ENCODE measurements at regions not wholly inside any gene's neighbourhood (a gene's known extent, or its start where the extent isn't known, plus 50 kb on each side); places are given as distances from the start of the nearest gene placed in this dataset.
"Not testable (repeated sequence)": the region's sequence is repeated elsewhere in the genome, so short reads cannot be mapped to it uniquely, and the experiment has no call there.

DNA sequence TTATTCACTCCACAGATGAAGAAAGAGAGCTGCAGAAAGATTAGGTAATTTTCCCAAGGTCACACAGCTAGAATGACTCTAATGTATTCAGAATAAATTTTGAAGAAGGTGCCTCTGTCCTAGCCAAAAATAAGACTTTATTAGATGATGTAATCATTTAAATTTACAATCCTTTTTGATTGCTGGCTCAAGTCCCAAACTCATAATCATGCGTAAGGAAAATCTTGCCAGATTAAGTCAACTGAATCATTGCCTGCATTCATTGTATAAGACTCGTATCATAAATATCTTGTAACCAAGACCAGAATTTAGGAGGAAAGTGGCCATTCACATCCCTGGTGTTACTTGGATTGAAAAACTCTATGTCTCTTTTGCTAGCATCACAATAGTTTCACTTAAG lies 53.1 kb upstream of the STK39 start:
- peak; percentile 38 for DNase-seq (ENCODE audit: low read depth)

DNA sequence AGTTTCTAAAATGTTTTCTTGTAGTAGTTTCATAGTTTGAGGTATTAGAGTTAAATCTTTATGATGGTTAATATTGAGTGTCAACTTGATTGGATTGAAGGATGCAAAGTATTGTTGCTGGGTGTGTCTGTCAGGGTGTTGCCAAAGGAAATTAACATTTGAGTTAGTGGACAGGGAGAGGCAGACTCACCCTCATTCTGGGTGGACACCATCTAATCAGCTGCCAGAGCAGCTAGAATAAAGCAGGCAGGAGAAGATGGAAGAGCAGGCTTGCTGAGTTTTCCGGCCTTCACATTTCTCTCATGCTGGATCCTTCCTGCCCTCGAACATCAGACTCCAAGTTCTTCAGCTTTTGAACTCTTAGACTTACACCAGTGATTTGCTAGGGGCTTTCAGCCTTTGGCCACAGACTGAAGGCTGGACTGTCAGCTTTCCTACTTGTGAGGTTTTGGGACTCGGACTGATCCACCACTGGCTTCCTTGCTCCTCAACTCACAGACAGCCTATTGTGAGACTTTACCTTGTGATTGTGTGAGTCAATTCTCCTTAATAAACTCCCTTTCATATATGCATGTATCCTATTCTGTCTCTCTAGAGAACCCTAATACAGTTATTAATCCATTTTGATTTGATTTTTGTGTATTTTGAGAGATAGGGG lies 56.8 kb upstream of the STK39 start:
- DNase-seq (ENCODE audit: low read depth) = no peak

DNA sequence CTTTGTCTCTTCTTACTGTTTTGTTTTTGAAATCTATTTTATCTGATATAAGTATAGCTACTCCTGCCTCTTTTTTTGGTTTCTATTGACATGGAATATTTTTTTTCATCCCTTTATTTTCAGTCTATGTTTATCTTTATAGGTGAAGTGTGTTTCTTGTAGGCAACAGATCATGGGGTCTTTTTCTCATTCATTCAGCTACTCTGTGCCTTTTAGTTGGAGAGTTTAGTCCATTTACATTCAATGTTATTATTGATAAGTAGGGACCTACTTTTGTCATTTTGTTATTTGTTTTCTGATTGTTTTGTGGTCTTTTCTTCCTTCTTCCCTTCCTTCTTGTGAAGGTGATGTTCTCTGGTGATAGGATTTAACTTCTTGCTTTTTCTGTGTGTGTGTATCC lies 60.0 kb upstream of the STK39 start:
- no peak for DNase-seq (ENCODE audit: low read depth)

DNA sequence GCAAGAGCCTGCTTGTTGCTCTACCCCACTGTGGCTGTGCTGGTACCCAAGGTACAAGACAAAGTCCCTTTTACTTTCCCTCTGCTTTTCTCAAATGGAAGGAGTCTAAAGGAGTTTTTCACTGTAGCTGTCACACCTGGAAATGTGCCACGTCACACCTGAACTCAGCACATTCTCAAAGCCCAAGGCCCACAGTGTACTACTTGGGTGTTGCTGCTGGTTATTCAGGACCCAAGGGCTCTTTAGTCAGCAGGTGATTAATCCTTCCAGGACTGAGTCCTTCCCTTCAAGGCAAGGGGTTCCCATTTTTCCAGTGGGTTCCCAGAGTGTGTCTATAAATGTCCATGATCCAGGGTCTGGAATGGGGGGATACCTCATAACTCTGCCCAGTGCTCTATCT lies 63.2 kb upstream of the STK39 start:
- DNase-seq (ENCODE audit: low read depth) = no peak

DNA sequence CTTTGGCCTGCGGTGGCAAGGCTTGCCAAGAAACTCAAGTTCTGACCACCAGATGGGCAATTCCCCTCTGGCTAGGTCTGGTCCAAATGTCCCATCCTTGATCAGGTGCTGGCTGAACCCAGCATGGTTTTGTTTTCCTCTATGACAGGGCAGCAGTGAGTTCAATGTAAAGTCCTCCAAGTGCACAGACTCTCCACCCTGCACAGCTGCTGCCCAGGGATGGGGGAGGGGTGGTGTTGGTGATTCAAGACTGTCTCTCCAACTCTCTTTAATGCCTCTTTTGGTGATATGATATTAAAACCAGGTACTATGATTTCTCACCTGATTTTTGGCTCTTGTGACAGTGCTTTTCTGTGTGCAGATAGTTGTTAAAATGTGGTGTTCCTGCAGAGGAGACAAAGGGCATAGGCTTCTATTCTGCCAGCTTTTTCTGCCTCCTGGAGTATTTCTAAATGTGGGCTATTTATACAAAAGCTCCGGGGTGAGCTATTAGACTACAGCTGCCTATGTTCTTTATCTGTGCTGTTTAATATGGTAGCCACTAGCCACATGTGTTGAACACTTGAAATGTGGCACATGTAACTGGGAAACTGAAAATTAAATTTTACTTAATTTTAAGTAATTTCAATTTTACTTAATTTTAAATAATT lies 64.0 kb upstream of the STK39 start:
- DNase-seq (ENCODE audit: low read depth) = no peak

DNA sequence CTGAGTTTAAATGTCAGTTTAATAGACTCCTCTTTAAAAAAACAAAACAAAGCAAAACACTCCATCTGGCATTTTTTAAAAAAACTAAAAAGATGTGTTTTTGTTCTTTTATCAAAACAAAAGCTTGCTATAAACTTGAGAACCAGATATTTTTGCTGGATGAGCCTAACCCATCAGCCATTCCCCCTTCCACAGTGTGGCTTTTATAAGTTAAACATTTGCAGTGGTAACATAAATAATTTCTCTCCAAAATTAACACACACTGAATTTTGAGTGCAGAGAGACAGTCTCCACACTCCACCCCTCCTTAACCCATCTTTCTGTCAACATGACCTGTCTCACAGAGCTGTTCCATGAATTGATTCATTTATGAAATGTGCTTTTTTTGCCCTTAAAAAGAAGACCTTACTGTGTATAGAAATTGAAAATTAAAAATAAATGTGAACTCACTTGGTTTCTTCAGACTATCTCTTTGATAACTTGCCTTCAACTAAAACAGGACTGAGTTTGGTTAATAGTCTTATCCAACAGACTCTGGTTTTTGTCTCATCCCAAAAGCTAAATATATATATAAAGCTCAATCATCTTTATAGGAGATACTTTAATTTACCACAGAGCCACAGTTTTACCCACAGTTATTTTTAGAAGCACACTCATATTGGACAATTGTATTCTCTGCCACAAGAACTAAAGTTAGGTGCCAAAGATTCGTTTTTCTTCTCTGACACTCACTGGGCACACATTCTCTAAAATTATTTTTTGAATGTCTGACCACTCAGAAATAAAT lies 64.8 kb upstream of the STK39 start:
- DNase-seq (ENCODE audit: low read depth) = no peak

DNA sequence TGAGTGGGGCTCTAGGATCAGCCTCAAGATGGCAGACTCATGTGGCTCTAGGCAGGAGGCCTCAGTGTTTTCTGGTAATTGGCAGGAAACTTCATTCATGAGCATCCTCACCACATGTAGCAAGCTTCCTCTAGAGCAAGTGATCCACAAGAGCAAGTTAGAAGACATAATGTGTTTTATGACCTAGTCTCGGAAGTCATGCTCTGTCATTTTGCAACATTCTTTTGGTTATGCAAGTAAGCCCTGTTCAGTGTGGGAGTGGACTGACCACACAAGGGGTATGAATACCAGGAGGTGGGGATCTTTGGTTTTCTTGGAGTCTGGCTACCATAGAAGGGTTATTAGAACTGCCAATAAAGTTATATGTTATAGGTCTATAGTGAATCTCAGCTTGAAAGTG lies 66.8 kb upstream of the STK39 start:
- no peak for DNase-seq (ENCODE audit: low read depth)

DNA sequence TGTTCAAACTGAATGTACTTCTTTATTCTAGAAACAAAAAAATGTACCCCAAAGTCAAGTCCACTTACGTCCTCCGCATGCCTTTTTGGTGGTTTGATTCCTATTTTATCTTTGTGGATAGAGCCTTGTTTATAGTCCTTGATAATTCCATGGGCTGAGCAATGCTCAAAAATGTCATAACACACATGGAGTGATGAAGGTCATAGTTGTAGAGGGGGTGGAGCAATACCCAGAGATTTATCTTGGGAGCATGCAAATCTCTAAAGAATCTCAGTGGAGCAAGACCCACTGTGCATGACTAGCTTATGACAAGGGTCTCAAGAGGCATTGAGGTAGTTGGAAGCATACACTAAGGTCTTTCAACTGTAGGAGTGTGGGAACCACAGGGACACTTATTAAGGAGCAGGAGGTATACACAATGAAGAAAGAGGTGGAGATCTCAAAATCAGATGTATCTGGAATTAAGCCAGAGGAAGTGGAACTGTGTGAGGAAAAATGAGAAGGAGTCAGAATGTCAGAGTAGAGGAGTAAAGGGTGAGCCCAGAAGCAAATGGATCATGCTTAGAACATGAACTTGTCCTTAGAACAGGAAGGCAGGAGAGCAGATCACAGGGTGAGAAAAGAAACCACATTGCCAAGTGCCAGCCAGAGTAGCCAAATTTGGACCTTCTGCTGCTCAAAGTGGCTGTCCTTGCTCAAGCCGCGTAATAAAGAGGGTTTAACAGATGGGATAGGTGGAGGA lies 68.1 kb upstream of the STK39 start:
- no peak for DNase-seq (ENCODE audit: low read depth)

DNA sequence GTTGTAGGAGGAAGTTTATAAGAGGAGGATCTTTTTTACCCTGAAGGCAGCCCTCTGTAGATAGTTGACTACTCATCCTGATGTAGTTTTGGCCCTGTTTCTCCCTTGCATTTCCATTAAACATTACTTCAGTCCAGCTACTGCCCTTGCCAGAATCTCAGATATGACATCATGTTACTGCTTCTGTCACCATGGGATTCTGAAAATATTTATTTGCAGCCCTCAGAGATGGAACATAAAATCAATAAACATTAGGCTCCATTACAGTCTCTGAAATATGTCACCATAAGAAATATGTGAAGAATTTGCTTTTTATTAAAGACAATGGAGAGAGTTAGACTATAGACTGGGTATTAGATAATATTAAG lies 68.7 kb upstream of the STK39 start:
- DNase-seq (ENCODE audit: low read depth) = peak; percentile 35

DNA sequence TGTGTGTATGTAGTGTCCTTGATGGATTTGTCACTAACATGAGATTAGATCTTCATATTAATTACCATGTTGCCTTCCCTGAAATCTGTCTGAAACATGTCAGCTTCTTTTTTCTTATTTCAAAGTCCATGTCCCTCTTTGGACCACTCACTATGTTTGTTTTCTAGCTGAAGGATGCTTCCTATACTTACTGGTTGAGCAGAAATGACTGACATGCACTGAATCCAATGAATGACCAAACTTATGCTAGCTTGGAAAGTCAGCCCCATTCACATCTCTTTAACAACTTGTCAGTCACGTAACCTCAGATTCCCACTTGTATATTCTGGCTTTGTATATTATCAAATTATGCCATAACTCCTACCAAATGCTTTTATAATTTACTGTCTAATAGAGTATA lies 69.9 kb upstream of the STK39 start:
- no peak for DNase-seq (ENCODE audit: low read depth)

DNA sequence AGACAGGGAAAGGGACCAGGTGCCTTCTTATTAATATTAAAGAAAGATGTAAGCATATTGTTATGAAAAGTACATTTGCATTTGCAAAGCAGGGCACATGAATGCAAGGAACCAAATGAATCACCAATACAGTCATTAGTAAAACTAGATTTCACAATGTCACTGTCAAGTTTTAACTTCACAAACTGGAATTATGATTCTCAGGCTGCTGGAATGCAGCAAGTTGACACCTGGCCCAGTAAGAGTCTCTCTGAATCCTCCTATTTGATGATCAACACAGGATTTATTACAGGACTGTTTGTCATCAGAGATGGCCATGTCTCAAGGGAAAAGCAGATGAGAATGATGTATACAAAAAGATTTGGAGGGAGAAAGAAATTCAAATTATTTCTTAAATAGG lies 72.9 kb upstream of the STK39 start:
- peak; percentile 31 for DNase-seq (ENCODE audit: low read depth)

DNA sequence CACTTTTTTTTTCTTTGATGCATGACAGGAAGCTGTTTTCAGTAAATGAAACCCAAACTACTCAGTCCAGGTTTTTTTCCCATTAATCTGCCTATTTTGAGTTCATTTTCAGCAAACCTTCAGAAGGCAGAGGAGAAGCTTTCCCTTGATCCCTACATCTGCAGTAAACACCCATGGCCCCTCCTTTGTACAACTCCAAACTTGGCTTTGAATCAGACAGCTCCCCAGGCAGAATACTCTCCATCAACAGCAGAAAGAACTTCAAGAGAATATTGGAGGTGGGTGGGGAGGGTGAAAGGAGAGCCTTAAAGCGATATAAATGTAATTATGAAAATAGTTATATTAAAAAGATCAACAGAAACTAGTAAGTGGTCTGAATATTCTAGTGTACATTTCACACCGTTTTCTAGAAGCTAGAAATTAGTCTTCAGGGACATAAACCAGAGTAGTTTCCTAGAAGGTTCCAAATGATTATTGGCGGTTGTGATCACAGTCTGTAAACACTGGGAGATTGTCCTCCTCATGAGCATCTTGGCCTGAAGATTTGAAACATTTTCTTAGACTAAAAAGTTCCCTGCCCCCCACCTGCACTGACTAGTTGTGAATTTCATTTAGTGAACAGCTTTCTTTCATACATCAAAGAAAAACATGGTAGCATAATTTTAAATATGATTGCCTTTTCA lies 75.1 kb upstream of the STK39 start:
- DNase-seq (ENCODE audit: low read depth) = no peak

DNA sequence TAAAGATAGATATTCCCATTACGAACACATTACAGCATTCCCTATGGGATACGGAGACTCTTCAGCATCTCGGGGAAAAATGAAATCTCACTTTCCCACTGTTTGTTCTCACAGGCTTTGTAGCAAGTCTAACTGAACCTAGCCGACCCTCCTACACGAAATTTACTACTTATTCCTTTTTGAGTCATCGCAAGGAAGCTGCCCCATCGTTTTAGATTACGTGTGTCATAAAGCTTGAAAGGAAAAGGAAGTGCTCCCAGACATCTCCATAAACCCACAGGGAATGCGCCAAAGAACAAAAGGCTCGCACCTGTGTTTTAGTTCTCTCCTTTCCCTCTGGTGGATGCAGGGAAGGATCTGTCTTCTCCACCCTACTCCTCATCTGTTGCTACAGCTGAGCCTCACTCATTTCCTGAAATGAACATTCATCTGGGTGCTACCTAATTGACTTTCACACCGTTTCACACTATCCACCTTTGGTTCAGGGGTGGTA lies 76.2 kb upstream of the STK39 start:
- no peak for DNase-seq (ENCODE audit: low read depth)

DNA sequence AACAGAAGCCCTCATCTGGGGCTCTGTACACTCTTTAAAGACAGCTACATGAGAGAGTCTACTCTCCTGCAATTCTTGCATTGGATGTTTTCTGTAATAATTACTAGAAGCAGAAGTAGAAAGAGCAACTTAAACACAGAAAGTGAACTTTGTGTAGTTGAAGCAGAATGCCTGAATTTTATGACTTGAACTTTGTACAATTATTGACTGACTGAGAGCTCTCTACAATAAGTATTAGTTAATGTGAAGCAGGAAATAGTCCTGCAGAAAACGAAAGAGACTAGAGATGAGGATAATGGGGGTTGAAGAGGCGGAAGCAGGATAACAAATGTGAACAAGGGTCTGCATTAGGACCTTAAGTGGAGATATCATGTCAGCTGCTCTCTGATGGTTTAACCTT lies 79.2 kb upstream of the STK39 start:
- no peak for DNase-seq (ENCODE audit: low read depth)

DNA sequence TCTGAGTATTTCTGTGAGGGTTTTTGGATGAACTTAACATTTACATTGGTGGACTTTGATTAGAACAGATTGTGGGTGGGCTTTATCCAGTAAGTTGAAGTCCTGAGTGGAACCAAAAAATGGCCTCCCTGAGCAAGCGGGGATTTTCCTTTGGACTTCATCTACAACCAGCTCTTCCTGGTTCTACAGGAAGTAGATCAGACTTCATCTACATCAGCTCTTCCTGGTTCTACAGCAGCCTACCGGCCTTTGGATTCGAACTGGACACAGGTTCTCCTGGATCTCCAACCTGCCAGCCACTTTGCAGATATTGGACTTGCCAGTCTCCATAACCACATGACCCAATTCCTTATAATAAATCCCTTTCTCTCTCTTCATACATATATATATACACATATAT lies 79.9 kb upstream of the STK39 start:
- no peak for DNase-seq (ENCODE audit: low read depth)

DNA sequence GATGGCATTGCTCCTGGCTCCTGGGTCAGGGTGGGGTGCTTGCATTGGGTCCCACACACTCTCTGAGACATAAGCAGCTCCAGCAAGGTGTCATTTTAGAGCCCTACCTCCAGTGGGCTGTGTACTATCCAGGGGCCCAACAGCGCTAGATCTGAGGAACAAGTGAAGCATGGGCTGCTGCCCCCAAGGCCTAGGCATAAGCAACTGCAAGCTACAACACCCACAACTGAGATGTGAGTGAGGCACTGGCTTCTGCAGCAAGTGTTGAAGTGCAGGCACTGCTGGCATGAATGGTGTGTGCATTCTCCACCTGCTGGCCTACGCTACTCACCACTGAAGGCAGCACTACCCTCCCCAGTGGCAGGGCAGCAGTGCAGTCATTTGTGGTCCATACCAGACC lies 81.0 kb upstream of the STK39 start:
- no peak for DNase-seq (ENCODE audit: low read depth)

DNA sequence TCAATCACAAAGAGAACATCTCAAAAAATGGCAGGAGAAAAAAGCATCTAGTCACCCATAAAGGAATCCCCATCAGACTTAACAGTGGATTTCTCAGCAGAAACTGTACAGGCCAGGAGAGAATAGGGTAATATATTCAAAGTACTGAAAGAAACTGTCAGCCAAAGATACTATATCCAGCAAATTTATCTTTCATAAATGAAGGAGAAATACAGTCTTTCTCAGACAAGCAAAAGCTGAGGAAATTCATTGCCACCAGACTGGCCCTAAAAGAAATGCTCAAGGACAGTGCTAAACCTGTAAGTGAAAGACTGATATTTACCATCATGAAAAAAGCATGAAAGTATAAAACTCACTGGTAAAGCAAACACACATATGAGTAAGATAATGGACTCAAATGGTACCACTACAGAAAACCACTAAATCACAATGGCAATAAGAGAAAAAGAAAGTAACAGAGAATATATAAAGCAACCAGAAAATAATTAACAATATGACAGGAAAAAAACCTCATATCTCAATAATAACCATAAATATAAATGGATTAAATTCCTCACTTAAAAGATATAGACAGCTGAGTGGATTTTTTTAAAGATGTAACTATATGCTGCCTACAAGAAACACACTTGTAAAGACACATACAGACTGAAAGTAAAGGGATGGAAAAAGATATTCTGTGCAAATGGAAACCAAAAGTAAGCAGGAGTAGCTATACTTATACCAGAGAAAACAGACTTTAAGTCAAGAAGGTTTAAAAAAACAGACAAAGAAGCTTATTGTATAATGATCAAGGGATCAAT lies 83.4 kb upstream of the STK39 start:
- DNase-seq (ENCODE audit: low read depth) = no peak

DNA sequence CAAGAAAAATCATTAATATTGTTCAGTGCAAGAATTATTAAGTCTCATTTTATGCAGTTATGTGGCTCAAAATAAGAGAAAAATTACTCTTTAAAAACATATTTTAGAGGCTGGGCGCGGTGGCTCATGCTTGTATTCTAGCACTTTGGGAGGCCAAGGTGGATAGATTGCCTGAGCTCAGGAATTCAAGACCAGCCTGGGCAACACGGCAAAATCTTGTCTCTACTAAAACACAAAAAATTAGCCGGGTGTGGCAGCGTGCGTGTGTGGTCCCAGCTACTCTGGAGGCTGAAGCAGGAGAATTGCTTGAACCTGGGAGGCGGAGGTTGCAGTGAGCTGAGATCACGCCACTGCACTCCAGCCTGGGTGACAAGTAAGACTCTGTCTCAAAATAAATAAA lies 87.9 kb upstream of the STK39 start:
- not testable (repeated sequence) for DNase-seq (ENCODE audit: low read depth)

DNA sequence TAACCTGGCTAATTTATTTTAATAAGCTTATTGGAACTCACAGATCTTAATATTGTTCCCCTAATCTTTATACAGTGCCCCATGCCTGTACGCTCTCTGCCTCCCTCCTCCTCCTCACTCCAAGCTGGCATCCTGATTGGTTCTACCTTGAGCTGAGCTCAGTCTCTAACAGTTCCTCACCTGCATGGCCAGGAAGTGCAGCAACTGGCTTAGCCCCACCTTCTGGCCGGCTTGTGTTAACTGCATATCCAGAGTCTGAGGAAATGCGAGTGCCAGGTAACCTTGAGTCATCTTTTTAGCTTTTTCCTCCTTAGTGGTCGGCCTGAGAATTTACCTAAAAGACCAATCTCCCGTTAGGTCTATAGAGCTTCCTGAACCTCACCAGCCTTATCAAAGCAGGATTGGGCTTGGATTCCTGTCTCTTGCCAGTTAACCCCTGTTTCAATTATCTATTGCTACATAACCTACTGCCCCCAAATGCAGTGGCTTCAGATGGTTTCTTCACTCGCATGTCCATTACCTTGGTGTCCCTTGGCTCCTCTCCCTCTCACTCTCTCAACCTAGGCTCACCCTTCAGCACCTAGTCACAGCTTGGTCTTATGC lies 89.5 kb upstream of the STK39 start:
- no peak for DNase-seq (ENCODE audit: low read depth)

DNA sequence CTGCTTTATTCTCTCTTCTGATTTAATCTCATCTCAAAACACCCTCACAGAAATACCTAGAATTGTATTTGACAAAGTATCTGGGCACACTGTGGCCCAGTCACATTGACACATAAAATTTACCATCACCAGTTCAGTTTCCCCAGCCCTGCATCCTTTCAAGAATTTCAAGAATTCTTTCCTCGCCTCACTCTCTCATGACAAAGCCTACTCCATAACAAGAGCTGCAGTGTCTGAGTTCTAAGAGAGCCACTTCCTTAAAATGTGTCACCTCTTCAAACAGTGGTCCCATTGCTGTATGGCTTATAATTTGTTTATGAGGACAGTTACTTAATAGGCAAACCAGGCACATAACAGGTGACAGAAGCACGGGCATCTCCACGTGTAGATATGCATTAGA lies 90.9 kb upstream of the STK39 start:
- no peak for DNase-seq (ENCODE audit: low read depth)
